Skeletal muscle cell (primary cell): ENCODE measurements at regions not wholly inside any gene's neighbourhood (a gene's known extent, or its start where the extent isn't known, plus 50 kb on each side); places are given as distances from the start of the nearest gene placed in this dataset.

Experiments
- DNase-seq: peaks from one replicate; pipeline ENCODE4 v3.0.0-alpha.2; 2010; ENCODE audit warnings: low read depth
- H3K4me3 ChIP-seq: 2 replicates; pipeline ENCODE4 v1.5.1; 2011; ENCODE audit warnings: low read depth, mild to moderate bottlenecking, control low read depth, low read length, moderate library complexity

- H3K4me3 ChIP-seq, result no peak overlapping the region
Measured at GRCh38 chr2:22821458-22821857, 563.5 kb upstream of the KLHL29 start.

GRCh38 chr2:22822835-22823234 is 562.1 kb upstream of the KLHL29 start:
- DNase-seq, result no peak
- no peak overlapping the region for H3K4me3 ChIP-seq

More at GRCh38 chr2:22821458-22821857, 563.5 kb upstream of the KLHL29 start:
- DNase-seq, result no peak

DNA sequence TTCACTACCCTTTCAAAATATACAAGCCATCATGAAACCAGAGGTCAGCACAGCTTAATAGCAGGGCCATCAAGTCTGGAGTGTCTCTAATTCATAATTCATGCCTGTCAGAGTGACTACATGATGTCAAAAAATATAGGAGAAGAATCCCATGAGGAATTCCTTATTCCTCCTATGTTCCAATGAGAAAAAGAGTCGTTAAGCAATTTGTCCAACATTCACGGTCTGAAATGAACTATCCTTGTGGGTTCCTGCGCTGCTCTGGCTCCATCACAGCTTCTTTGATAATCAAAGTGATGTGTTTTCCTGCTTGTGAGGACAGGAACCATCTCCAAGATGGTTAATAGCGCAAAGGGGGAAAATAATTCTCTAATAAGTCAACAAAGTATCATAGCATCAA is 560.4 kb upstream of the KLHL29 start:
- no peak for DNase-seq
- H3K4me3 ChIP-seq, result no peak overlapping the region

- H3K4me3 ChIP-seq, result no peak overlapping the region
- no peak for DNase-seq
Measured at GRCh38 chr2:22826703-22827102, 558.3 kb upstream of the KLHL29 start.

DNA sequence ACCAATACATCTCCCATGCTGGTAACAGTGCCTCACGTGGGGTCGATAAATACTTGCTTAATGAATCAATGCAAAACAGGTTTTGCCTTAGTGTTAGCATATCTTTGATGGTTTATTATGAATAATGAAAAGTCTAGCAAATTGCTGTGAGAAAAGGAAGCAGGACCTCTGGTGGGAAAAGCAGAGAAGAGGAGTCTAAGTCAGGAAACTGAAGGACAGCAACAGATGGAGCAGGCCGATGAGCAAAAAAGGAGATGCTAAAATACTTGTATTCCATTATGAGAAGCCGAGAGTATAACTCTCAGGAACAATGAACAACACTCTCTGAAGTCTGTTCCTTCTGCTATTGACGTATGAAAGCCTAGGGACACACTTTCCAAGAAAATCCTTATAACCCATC is 555.2 kb upstream of the KLHL29 start:
- DNase-seq, result no peak
- H3K4me3 ChIP-seq, result no peak overlapping the region

DNA sequence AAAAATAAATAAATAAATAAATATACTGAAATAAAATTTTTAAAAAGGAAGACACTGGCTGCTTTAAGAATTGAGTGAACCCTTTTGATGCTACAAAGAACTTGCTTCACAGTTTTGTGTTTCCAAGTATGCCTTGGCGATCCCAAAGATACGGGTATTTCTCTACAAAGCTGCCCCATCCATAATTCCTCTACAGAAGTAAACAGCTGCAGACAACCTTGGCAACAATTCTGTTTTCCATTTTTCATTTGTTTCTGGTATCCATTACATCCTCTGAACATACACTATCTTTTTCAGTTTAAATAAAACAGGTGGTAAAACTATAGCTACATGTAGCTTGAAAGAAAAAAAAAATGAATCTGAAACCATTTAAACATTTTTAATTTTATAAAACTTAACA is 552.8 kb upstream of the KLHL29 start:
- no peak overlapping the region for H3K4me3 ChIP-seq
- DNase-seq, result no peak

DNA sequence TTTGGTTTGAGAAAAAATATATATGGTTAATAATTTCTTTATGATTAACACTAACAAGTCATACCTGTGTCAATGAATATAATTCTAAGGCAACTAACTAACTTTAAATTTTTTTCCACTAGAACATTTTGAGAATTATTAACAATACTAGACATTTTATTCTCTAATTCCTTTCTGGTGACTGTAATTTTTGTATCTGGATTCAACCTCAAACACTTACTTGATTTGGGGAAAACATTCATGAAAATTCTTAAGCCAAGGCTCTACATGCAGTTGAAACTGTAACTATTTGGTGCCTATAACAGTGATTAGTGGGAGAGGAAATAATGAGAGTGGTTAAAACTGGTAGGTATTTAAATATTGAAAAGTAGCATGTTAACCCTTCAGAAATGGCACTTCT is 546.5 kb upstream of the KLHL29 start:
- DNase-seq, result no peak
- no peak overlapping the region for H3K4me3 ChIP-seq

DNA sequence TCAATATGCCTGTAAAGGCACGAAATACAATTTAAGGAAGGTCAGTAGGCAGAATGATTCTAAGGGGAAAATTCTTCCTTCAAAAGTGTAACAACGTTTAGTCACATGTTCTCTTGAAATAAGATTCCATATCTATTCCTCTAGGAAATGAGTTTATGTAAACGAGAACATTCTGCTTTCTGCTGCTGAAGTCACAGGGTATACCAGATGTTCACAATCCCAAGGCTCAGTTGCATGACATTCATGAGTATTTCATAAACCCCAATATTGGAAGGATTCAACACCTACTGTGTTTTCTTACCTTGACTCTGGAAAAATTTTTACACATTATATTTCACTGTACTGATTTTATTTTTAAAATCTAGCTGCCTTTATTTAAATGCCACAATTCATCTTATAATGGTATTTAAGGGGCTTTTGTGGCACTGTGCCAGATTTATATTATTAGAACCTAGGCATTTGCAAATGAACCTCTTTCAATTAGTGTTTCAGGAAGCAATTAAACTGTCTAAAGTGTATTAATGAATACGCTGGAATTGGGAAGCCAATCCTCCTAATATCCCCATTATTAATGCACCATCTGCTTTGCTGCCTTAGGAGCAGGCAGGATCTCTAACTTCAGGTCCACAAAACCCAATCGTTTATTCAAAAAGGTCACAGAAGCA is 542.6 kb upstream of the KLHL29 start:
- H3K4me3 ChIP-seq, result no peak overlapping the region
- DNase-seq, result no peak

DNA sequence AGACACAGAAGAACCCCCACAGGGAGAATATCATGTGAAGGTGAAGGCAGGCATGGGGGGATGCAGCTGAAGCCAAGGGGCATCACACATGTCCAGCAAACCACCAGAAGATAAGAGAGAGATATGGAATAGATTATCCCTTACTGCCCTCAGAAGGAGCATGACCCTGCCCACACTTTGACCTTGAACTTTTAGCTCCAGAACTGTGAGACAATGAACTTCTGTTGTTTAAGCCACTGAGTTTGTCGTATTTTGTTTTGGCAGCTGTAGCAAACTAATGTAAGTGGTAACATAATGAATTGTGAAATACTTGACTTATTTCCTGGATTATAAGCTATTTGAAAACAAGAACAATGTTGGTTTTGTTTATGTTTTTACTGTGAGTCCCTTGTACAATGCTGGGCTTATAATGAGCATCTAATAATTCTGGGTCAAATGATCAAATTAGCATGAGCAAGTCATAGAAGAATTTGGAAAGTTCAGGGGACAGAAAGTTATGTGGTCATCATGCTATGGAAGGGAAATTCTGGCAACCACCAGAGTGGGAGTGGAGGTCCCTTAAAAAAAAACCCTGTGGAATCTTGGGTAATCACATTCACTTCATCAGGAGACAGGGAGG is 541.0 kb upstream of the KLHL29 start:
- H3K4me3 ChIP-seq, result no peak overlapping the region
- no peak for DNase-seq

- H3K4me3 ChIP-seq, result no peak overlapping the region
- DNase-seq, result no peak
Measured at GRCh38 chr2:22850310-22850709, 534.7 kb upstream of the KLHL29 start.

- H3K4me3 ChIP-seq, result no peak overlapping the region
- DNase-seq, result no peak
Measured at GRCh38 chr2:22854588-22854987, 530.4 kb upstream of the KLHL29 start.

GRCh38 chr2:22855081-22855480 is 529.9 kb upstream of the KLHL29 start:
- no peak for DNase-seq
- H3K4me3 ChIP-seq, result no peak overlapping the region

DNA sequence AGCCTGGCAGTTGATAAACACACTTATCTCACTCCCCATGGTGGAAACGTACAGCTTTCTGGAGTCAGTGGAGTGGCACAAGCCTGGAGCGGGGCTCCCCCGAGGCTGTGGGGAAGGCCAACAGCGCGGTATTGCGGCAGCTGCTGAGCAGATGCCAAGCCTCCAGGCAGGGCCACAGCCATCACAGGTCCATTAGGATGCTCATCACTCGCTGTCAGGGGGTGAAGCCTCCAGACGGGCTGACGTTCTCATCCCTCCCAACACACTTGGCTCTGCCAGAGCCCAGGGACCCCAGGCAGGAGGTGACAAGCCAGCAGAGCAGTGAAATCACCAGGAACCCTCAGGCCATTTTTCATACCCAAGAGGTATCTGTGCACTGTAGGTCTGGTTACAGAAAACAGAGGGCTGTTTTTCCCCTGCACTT is 529.2 kb upstream of the KLHL29 start:
- no peak overlapping the region for H3K4me3 ChIP-seq
- DNase-seq, result no peak

GRCh38 chr2:22867973-22868372 is 517.0 kb upstream of the KLHL29 start:
- no peak overlapping the region for H3K4me3 ChIP-seq
- no peak for DNase-seq

DNA sequence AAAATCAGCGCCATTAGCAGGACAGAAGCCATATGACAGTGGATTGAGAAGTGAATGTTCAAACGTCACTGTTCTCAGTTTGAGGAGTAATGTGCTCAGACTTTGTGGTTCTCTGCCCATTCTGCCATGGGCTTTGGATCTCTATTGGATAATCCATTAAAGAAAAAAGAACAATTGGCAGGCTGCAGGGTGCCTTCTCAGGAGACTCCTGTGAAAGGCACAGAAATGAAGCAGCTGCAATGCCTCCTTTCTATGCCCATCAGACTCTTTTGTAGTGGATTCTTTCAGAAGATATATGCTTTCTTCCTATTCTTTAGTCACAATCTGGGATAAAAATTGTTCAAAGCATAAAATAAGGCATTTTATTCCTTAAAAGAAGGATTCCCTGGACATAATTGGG is 506.9 kb upstream of the KLHL29 start:
- no peak for DNase-seq
- H3K4me3 ChIP-seq, result no peak overlapping the region

- no peak for DNase-seq
- no peak overlapping the region for H3K4me3 ChIP-seq
Measured at GRCh38 chr2:22879009-22879863, 505.7 kb upstream of the KLHL29 start.

DNA sequence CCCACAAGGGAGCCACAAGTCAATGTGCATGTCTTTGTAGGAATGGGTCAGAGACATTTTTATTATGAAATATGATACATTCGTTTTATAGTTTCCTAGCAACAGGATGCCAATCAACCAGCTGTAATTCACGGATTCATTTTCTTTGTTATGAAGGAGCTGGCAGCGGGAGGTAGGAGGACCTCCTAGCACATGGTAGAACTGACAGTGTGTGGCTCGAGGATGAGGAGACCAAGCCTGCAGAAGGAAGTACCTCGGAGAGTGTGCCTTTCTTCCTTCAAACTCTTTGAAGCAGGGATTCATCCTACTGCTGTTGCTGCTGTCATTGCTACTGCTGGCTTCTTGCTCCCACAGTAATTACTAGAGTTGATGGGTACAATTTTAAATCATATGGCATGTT is 504.8 kb upstream of the KLHL29 start:
- no peak overlapping the region for H3K4me3 ChIP-seq
- no peak for DNase-seq

DNA sequence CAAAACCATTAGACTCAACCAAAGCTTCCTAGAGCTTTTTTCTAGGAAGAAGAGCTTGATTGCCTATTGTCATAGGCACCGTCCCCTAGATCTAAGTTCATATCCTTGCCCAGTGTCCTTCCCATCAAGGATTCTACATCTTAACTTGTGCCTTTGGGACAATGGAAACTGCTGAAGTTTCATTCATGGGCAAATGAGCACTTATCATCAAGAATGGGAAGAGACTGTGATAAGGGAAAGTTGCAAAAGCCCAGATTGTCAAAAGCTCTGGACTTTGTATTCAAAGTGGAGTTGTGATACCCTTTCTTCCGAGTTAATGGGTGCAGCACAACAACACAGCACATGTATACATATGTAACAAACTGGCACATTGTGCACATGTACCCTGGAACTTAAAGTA is 503.0 kb upstream of the KLHL29 start:
- H3K4me3 ChIP-seq, result no peak overlapping the region
- DNase-seq, result no peak

DNA sequence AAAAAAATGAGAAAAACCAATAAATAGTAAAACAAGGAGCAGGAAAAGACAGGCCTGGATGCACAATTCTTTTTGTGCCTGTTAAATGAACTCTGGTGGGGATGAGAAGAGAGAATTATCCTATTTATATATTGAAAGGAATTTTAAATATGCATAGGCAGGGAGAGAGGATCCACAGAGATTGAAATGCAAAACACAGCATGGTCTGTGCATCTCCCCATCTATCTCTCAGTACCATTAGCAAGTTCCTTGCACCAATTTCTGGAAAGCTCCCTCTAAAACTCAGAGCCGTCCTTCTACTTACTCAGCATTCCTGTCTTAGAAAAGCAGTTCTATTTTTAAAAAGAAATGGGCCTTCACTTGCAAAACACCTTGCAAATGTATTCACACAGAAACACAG is 502.3 kb upstream of the KLHL29 start:
- DNase-seq, result no peak
- no peak overlapping the region for H3K4me3 ChIP-seq

DNA sequence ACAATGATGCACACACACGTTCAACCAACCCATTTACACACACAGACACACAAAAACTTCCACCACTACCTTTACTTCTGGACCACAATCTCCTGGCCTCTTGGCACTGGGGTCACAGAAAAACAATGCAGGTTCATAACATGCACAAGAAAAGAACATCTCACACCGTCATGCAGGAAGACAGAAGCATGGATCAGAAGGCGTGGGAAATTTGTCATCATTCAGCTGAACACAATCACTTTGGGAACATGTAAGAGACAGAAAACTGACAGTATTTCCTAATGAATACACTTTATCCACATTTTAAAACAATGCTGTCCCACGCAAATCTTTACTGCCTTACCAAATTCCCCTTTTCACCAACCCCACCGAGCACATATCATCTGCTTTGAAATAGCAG is 501.9 kb upstream of the KLHL29 start:
- H3K4me3 ChIP-seq, result no peak overlapping the region
- no peak for DNase-seq

DNA sequence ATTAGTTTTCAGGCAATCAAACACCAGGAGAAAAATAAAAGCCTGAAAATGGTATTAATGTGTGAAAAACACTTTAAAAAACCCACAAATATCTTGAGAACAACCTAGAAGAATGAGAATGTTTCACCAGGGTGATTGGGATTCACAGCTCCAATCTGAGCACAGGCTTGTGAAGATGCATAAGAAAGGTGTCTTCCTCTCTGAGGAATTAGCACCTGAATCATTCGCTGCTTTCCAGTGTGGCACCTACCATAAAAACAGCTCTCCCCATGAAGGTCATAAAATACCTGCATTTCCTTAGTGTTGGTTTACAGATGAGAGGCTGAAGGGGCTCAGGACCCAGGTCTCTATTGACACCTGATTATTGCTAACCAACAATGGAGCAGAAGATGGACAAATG is 499.7 kb upstream of the KLHL29 start:
- no peak for DNase-seq
- no peak overlapping the region for H3K4me3 ChIP-seq
